Spleen (tissue), 3 donors: ENCODE measurements at regions not wholly inside any gene's neighbourhood (a gene's known extent, or its start where the extent isn't known, plus 50 kb on each side); places are given as distances from the start of the nearest gene placed in this dataset.

Experiments
- POLR2A ChIP-seq, 3 donors: fragments of 450-650 bp; IDR thresholded peaks; one replicate each; pipeline ENCODE4 v1.5.1; 2017; ENCODE audit warnings: antibody characterized with exemption in 3 of 3, mild to moderate bottlenecking in 1 of 3
- POLR2AphosphoS5 ChIP-seq, 3 donors: sonication (generic); formaldehyde crosslinking; IDR thresholded peaks; one replicate each; pipeline ENCODE4 v1.5.1; 2017; ENCODE audit warnings: antibody characterized with exemption in 3 of 3

DNA sequence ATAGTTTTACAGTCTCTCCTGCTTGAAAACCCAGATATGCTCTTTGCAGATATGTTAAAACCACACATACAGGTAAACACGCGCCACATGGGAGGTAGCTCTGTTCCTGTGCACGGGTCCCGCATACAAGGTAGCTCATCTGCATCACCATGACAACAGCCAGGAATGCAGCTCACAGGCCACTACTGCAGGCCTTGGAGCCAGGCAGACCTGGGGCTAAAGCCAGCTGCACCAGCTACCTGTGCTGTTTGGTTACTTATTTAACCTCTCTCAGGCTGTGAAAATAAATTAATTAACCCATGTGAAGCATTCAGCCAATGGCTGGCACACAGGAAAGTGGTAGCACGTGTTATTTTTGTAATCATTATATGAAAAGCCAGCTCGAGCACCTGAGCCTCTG lies 428.3 kb downstream of the TNS3 start:
- TF ChIP-seq POLR2AphosphoS5 (IDR thresholded peaks at IDR 0.05): no peak
- no peak for TF ChIP-seq POLR2A (IDR thresholded peaks at IDR 0.05)
